Activated naive CD8-positive, alpha-beta T cell treated with anti-CD3 and anti-CD28 coated beads, Interleukin-2, amount 50 U/mL, for 24 hours (primary cell): ENCODE measurements at regions not wholly inside any gene's neighbourhood (a gene's known extent, or its start where the extent isn't known, plus 50 kb on each side); places are given as distances from the start of the nearest gene placed in this dataset.
"Not testable (repeated sequence)": the region's sequence is repeated elsewhere in the genome, so short reads cannot be mapped to it uniquely, and the experiment has no call there.

Source experiments
- ATAC-seq: fragments of 150-1000 bp; cut with Tn5 transposase; one replicate; pipeline ENCODE4 v1.10.0; 2021
- DNase-seq: peaks from one replicate; pipeline ENCODE4 v3.0.0; 2021
- H3K27ac Mint-ChIP-seq: one replicate; pipeline ENCODE4 v1.8.0; 2021; ENCODE audit warnings: mild to moderate bottlenecking, mixed read lengths
- H3K27me3 Mint-ChIP-seq: one replicate; pipeline ENCODE4 v1.8.0; 2021; ENCODE audit warnings: mixed read lengths
- H3K36me3 Mint-ChIP-seq: one replicate; pipeline ENCODE4 v1.8.0; 2021; ENCODE audit warnings: low read depth, mixed read lengths
- H3K4me1 Mint-ChIP-seq: one replicate; pipeline ENCODE4 v1.8.0; 2021; ENCODE audit warnings: mixed read lengths
- H3K4me3 Mint-ChIP-seq: one replicate; pipeline ENCODE4 v1.8.0; 2021; ENCODE audit warnings: mild to moderate bottlenecking, moderate library complexity, mixed read lengths
- H3K9me3 Mint-ChIP-seq: one replicate; pipeline ENCODE4 v1.8.0; 2021; ENCODE audit warnings: mixed read lengths

- H3K4me1 Mint-ChIP-seq, result peaks cover 32% of the 10 kb centered on the region
Measured at GRCh38 chr6:14231071-14231483, 113.5 kb downstream of the CD83 start.

DNA sequence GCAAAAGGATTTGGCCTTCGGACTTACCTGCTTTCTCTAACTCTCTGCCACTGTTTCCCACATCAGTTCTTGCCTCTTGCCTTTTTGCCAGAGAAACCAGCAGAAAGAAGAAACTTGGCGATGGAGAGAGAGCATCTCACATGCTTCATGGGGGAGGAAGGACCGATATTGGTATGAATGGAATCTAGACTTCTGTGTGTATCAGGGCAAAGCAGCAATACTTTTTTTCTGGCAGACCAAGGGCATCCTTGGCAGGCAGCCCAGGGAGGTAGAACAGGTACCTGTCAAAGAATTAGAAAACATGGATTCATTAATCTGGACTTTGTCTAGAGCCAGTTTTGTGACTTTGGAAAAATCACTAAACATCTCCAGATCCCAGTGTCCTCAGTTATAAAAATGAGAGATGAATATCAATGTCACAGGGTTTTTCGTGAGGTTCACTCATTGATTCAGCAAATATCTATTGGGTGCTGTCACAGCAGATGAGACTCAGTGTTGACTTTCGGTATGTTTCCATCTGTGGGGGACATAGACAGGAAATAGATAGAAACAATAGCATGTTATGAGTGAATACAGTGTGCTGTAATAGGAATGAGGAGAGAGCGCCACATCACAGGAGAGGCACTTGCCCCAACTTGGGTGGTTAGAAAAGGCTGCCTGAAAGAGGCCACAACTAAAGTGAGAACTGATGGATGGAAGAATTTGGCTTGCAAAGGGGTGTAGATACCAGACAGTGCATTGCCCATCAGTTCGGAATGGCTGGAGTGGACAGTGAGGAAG, 114.1 kb downstream of the CD83 start:
- H3K9me3 Mint-ChIP-seq, result no peaks in the 10 kb centered on the region

More at GRCh38 chr6:14231071-14231483, 113.5 kb downstream of the CD83 start:
- H3K9me3 Mint-ChIP-seq, result peaks cover 4% of the 10 kb centered on the region
- no peak overlapping the region for H3K4me3 Mint-ChIP-seq
- DNase-seq (no peak), ATAC-seq (no peak)
- no peaks in the 10 kb centered on the region for H3K27me3 Mint-ChIP-seq
- no peaks in the 10 kb centered on the region for H3K36me3 Mint-ChIP-seq
- no peak overlapping the region for H3K27ac Mint-ChIP-seq

DNA sequence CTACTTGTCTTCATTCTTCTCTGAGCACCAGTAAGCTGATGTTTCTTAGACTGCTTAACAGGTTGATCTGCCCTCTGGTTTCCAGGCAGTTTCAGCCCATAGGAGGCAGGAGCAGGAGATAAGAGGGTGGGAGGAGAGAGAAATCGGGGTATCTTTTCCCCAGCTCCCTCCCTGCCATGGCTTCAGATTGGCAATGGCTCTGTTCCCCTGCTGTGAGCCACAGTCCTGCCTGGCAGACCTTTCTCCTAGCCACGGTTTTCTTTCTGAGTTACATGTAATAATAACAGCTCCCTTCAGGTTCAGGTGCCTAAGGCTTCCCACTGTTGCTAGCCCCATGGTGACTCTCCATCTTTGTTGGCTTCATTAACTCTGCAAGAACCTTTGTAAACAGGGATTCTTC, 115.3 kb downstream of the CD83 start:
- DNase-seq (no peak), ATAC-seq (no peak)
- Mint-ChIP-seq H3K27ac (no peak overlapping the region), H3K4me3 (no peak overlapping the region), H3K27me3 (no peaks in the 10 kb centered on the region), H3K9me3 (no peaks in the 10 kb centered on the region), H3K4me1 (peaks cover 23% of the 10 kb centered on the region), H3K36me3 (no peaks in the 10 kb centered on the region)

More for the DNA sequence above, 114.1 kb downstream of the CD83 start:
- H3K4me1 Mint-ChIP-seq, result peaks cover 32% of the 10 kb centered on the region
- ATAC-seq, result no peak
- no peak for DNase-seq
- no peaks in the 10 kb centered on the region for H3K27me3 Mint-ChIP-seq
- no peaks in the 10 kb centered on the region for H3K36me3 Mint-ChIP-seq
- H3K4me3 Mint-ChIP-seq, result no peak overlapping the region
- peak overlapping the region; percentile 50 for H3K27ac Mint-ChIP-seq

GRCh38 chr6:14235653-14236356, 118.2 kb downstream of the CD83 start:
- H3K4me1 Mint-ChIP-seq, result peaks cover 10% of the 10 kb centered on the region
- no peak for DNase-seq
- no peaks in the 10 kb centered on the region for H3K36me3 Mint-ChIP-seq
- peaks cover 7% of the 10 kb centered on the region for H3K9me3 Mint-ChIP-seq
- H3K27me3 Mint-ChIP-seq, result no peaks in the 10 kb centered on the region
- H3K4me3 Mint-ChIP-seq, result no peak overlapping the region
- no peak overlapping the region for H3K27ac Mint-ChIP-seq
- ATAC-seq, result no peak

- H3K27me3 Mint-ChIP-seq, result no peaks in the 10 kb centered on the region
Measured at GRCh38 chr6:14239097-14239496, 121.5 kb downstream of the CD83 start.

GRCh38 chr6:14240411-14241166, 123.0 kb downstream of the CD83 start:
- Mint-ChIP-seq H3K36me3 (no peaks in the 10 kb centered on the region), H3K27me3 (no peaks in the 10 kb centered on the region), H3K9me3 (peaks cover 7% of the 10 kb centered on the region), H3K27ac (no peak overlapping the region), H3K4me3 (no peak overlapping the region), H3K4me1 (peaks cover 7% of the 10 kb centered on the region)
- no peak for ATAC-seq
- no peak for DNase-seq

More at GRCh38 chr6:14239097-14239496, 121.5 kb downstream of the CD83 start:
- no peaks in the 10 kb centered on the region for H3K36me3 Mint-ChIP-seq
- H3K27ac Mint-ChIP-seq, result no peak overlapping the region
- peaks cover 7% of the 10 kb centered on the region for H3K4me1 Mint-ChIP-seq
- H3K9me3 Mint-ChIP-seq, result peaks cover 7% of the 10 kb centered on the region
- DNase-seq (no peak), ATAC-seq (no peak)
- no peak overlapping the region for H3K4me3 Mint-ChIP-seq

DNA sequence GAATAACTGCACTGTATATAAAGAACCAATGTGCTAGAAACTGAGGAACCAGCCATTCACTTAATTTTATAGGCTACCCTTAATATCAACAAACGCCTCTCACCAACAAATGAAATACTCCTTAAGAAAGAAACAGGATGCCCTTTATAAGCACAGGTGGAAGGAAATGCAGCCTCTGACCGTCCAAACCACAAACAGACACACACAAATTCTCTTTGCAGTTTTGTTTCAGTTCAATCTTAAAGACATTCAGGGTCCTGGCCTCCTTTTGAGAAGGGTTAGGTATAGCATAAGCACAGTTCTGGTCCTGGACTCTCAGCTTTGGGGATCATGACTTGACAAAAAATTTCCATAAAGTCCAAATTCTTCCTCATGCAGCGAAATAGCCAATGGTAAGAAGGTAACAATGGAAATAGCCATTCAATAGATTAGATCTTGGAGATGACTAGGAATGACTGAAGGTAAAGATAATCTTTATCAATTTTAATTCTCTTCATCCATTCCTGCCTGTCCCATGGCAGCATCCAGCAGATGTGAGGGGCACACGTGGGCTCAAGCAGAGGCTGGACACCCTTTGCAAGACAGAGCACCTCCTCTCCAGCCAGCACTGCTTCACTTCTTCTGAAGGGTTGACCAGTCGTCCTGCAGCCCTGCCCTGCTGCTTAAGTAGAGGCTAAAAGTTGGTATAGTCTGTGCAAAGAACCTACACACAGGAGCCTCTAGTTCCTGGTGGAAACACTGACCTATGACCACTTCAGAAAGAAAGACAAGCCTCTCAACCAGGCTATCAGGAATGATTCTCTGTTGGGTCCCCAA, 123.9 kb downstream of the CD83 start:
- Mint-ChIP-seq H3K27ac (no peak overlapping the region), H3K36me3 (no peaks in the 10 kb centered on the region), H3K27me3 (no peaks in the 10 kb centered on the region), H3K9me3 (peaks cover 7% of the 10 kb centered on the region), H3K4me3 (no peak overlapping the region), H3K4me1 (peaks cover 7% of the 10 kb centered on the region)
- DNase-seq, result no peak
- no peak for ATAC-seq

DNA sequence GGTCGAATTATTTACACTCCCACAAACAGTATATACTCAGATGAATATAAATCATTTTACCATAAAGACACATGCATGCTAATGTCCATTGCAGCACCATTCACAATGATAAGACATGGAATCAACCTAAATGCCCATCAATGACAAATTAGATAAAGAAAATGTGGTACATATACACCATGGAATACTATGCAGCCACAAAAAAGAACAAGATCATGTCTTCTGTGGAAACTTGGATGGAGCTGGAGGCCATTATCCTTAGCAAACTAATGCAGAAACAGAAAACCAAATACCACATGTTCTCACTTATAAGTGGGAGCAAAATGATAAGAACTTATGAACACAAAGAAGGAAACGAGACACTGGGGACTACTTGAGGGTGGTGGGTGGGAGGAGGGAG, 125.3 kb downstream of the CD83 start:
- H3K36me3 Mint-ChIP-seq, H3K27me3 Mint-ChIP-seq, DNase-seq, H3K4me1 Mint-ChIP-seq, H3K4me3 Mint-ChIP-seq, H3K9me3 Mint-ChIP-seq, ATAC-seq, H3K27ac Mint-ChIP-seq: not testable (repeated sequence)

DNA sequence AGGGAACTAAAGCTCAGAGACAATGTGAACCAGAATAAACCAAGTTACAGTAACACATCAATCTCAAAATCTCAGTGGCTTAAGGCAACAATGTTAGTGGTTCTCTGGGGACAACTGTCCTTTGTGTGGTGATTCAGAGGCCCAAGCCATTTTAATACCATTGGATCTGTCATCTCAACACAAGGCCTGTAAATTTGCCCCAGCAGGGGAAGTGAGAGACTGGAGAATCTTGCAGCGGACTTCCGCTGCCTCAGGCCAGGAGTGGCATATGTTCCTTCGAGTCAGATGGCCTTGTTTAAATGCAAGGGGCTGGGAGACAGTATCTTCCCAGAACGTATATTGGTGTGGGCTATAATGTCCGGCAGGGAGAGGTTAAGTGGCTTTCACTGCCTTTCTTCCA, 126.0 kb downstream of the CD83 start:
- Mint-ChIP-seq H3K4me1 (peaks cover 7% of the 10 kb centered on the region), H3K9me3 (peaks cover 7% of the 10 kb centered on the region), H3K27ac (no peak overlapping the region), H3K36me3 (no peaks in the 10 kb centered on the region), H3K4me3 (no peak overlapping the region), H3K27me3 (no peaks in the 10 kb centered on the region)
- no peak for ATAC-seq
- no peak for DNase-seq

- no peak overlapping the region for H3K4me3 Mint-ChIP-seq
- DNase-seq, result no peak
- H3K27ac Mint-ChIP-seq, result no peak overlapping the region
- H3K27me3 Mint-ChIP-seq, result no peaks in the 10 kb centered on the region
- no peaks in the 10 kb centered on the region for H3K36me3 Mint-ChIP-seq
- no peaks in the 10 kb centered on the region for H3K4me1 Mint-ChIP-seq
- H3K9me3 Mint-ChIP-seq, result no peaks in the 10 kb centered on the region
- no peak for ATAC-seq
Measured at GRCh38 chr6:14246876-14247275, 129.3 kb downstream of the CD83 start.

DNA sequence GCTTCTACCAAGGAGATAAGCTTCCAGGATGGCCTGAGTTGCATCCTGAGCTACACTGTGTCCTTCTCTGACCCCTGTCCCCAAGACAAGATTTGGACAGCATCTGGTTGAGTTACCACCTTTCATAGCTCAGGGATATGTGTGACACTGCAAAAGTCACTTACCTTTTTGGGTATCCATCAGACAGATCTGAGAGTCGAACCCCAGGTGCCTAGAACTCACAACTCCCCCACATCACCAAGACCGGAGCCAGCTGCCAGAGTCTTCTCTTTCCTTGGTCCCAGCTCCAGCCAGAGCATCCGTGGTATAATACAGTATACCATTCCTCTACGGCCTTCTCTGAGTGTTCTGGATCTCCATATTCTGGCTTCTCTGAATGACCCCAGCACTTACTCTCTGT, 133.0 kb downstream of the CD83 start:
- no peaks in the 10 kb centered on the region for H3K27me3 Mint-ChIP-seq
- H3K36me3 Mint-ChIP-seq, result no peaks in the 10 kb centered on the region
- ATAC-seq (no peak), DNase-seq (no peak)
- H3K4me1 Mint-ChIP-seq, result peaks cover 7% of the 10 kb centered on the region
- no peak overlapping the region for H3K4me3 Mint-ChIP-seq
- H3K9me3 Mint-ChIP-seq, result no peaks in the 10 kb centered on the region
- no peak overlapping the region for H3K27ac Mint-ChIP-seq

- H3K27ac Mint-ChIP-seq, result no peak overlapping the region
- H3K36me3 Mint-ChIP-seq, result no peaks in the 10 kb centered on the region
- ATAC-seq (no peak), DNase-seq (no peak)
- no peaks in the 10 kb centered on the region for H3K27me3 Mint-ChIP-seq
- no peak overlapping the region for H3K4me3 Mint-ChIP-seq
- H3K9me3 Mint-ChIP-seq, result no peaks in the 10 kb centered on the region
- H3K4me1 Mint-ChIP-seq, result peaks cover 7% of the 10 kb centered on the region
Measured at GRCh38 chr6:14252271-14252850, 134.8 kb downstream of the CD83 start.

- no peaks in the 10 kb centered on the region for H3K27me3 Mint-ChIP-seq
- DNase-seq (no peak), ATAC-seq (no peak)
- no peak overlapping the region for H3K4me3 Mint-ChIP-seq
- peaks cover 7% of the 10 kb centered on the region for H3K4me1 Mint-ChIP-seq
- no peaks in the 10 kb centered on the region for H3K36me3 Mint-ChIP-seq
- peak overlapping the region; percentile 12 for H3K27ac Mint-ChIP-seq
- no peaks in the 10 kb centered on the region for H3K9me3 Mint-ChIP-seq
Measured at GRCh38 chr6:14254505-14254904, 136.9 kb downstream of the CD83 start.

DNA sequence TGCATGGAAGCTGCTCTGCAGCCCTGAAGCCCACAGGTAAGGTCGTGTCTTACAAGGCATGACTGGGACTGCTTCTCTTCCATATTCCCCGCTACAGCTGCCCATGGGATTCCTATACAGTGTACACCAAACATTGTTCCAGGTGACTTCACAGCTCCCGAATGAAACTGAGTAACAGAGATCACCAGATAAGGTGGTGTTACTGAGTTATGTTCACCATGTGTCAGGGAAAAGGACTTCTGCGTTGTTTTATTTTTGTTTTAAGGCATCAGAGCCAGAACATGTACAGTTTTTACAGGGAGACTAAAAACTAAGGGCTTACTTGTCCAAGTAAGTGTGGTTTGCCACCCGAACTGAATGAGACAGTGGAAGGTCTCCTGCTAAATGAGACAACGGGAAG, 138.3 kb downstream of the CD83 start:
- no peaks in the 10 kb centered on the region for H3K27me3 Mint-ChIP-seq
- H3K36me3 Mint-ChIP-seq, result peaks cover 3% of the 10 kb centered on the region
- no peak for DNase-seq
- no peak for ATAC-seq
- no peak overlapping the region for H3K4me3 Mint-ChIP-seq
- H3K9me3 Mint-ChIP-seq, result peaks cover 4% of the 10 kb centered on the region
- peaks cover 7% of the 10 kb centered on the region for H3K4me1 Mint-ChIP-seq
- H3K27ac Mint-ChIP-seq, result no peak overlapping the region
